GM23248 (cell line): ENCODE measurements at regions not wholly inside any gene's neighbourhood (a gene's known extent, or its start where the extent isn't known, plus 50 kb on each side); places are given as distances from the start of the nearest gene placed in this dataset.

Experiments
- EZH2 ChIP-seq: fragments of 200-600 bp; sonication (generic); IDR thresholded peaks from 2 replicates; pipeline ENCODE4 v1.6.1; 2018; ENCODE audit warnings: antibody characterized with exemption, mild to moderate bottlenecking; ENCODE audit not compliant: insufficient read depth, poor library complexity, severe bottlenecking
- EZH2phosphoT487 ChIP-seq: fragments of 200-600 bp; sonication (generic); IDR thresholded peaks from 2 replicates; pipeline ENCODE4 v1.6.1; 2018; ENCODE audit warnings: antibody characterized with exemption, moderate library complexity, mild to moderate bottlenecking, low read depth; ENCODE audit not compliant: insufficient read depth

DNA sequence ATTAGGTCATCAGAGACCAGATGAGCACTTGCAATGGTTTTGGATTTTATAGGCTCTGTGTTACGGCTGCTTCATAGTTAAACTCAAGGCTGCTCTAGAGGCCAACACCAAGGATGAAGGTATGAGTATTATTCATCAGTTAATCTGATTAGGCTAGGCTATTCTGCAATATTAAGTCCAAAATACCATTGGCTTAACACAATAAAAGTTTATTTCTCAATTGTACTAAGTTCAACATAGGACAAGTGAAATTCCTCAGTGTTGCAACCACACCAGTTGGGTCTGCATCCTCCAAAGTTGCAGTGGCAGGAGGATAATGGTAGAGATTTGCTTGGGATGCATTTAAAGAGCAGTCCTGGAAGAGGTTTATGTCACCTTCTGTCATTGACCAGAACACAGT is 538.3 kb upstream of the CDH2 start:
- TF ChIP-seq EZH2: no peak
- no peak for TF ChIP-seq EZH2phosphoT487
